Inflammatory macrophage treated with lipopolysaccharide for 1 hour (primary cell): ENCODE measurements at regions not wholly inside any gene's neighbourhood (a gene's known extent, or its start where the extent isn't known, plus 50 kb on each side); places are given as distances from the start of the nearest gene placed in this dataset.
"Not testable (repeated sequence)": the region's sequence is repeated elsewhere in the genome, so short reads cannot be mapped to it uniquely, and the experiment has no call there.

Experiments
- DNase-seq, 2 donors: peaks; one replicate each; pipeline ENCODE4 v3.0.0-alpha.2; 2020 to 2022

DNA sequence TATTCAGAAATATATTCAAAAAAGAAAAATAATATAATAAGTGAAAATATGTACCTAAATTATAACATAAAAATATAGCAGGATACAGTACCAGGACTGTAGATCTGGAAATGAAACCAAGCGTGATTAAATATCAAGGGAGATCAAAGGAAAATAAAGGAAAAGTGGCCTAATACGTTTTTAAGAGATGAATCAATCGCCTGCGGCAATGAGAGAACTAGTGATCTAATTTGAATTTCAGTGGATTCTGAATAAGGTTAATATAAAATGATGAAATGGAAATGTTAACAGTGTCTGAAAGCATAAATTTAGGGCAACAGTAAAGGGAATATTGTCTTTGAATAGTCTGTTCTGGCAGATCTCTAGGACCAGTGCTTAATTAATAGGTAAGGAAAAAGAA lies 1761.9 kb upstream of the ACO1 start:
- DNase-seq: no peak

DNA sequence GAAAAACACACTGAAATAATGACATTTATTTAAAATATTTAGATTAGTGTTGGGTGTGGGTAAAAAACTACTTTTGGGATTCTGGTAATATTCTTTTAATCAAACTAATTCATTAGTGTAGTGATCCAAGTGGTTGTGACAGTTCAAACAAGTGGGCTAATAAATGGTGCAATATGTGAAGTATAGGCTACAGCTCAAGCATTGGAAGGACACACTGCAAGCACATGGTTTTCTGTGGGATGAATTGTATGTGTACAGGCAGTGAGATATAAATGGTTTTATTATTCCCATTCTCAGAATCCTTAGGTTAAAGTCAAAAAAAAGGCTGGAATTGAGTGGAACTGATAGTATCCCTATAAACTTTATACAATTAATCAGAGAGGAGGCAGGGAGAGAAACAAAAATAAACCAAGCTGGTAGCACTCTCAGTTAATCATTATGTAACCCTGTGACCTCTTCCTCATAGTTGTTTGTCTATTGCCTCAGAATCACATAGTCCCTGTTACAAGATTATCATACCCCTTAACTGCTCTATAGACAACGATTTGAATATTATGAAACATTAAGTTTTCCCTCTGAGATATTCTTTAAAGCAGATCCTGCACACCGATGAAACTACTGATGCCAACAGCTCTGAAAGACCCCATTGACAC lies 1755.4 kb upstream of the ACO1 start:
- no peak for DNase-seq

DNA sequence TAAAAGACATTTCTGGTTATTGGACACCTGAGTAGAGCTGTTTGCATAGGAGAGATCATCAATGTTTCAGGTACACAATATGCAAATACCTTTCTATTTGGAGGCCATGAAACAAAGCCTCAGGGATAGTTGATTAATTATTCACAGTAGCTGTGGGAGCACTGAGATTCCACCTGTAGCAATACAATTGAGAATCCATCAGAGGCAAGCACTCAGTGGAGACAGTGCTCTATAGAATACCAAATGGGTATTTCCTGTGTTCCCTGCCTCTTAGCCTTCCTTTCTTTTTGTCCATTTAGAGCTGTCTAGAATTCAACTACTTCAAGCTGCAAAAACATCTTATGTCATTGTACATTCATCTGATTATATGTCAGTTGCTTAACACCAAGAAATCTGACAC lies 1754.0 kb upstream of the ACO1 start:
- no peak for DNase-seq

DNA sequence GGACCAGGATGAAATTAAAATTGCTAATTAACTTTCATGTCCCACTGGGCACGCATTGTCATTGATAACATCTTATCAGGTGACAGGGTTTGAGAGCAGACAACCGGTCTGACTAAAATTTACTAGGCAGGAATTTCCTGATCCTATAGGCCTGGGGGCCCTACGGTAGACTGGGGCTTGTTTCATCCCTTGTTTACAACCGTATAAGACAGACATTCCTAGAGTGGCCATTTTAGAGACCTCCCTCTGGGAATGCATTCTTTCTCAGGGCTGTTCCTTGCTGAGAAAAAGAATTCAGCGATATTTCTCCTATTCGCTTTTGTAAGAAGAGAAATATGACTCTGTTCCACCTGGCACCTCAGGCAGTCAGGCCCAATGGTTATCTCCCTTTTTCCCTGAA lies 1737.8 kb upstream of the ACO1 start:
- DNase-seq: not testable (repeated sequence)

DNA sequence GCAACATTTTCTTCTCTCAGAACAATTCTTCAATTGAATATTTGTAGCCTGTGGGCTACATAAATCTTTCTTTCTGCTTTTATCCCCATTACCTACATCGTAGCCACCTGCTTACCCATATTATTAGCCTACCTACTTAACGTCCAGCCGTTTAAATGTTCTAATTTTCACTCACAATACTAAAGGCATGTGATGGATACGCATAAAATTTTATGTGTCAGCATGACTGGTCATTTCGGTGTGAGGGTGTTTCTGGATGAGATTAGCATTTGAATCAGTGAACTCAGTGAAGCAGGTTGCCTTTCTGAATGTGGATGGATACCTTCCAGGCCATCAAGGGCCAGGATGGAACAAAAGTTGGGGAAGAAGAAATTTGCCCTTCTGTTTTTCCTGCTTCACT lies 1722.5 kb upstream of the ACO1 start:
- no peak for DNase-seq

DNA sequence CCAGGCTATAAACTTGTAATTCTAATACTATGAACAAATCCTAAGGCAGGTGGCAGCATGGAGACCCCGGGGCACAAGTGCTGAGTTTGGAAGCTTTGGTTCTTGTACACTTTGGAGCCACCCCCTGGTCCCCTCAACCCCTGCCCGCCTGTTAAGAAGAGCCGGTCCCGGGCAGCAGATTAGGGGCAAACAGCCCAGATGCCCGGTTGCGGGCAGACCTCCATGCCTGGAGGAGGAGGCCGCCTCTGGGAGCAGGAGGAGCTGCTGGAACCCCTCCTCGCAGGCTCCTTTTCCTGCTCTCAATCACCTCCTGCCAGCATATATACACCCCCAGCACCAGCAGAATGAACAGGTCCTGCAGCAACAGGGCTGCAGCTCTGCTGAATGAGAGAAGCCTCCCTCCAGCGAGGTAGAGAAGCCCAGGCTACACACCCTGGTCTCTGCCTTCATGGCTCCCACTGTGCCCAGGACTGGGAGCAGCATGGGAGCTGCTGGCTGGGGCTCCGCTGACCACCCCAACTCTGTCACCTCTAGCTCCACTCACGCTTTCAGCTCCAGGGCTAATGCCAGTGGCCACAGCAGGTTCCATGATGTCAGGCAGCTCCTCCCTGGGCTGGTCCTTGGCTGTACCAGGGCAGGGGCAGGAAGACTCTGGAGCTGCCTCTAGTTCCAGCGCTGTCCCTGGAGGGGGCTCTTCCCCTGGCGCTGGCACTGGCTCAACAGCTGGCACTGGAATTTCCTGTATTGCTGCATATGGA lies 1713.5 kb upstream of the ACO1 start:
- DNase-seq: no peak

DNA sequence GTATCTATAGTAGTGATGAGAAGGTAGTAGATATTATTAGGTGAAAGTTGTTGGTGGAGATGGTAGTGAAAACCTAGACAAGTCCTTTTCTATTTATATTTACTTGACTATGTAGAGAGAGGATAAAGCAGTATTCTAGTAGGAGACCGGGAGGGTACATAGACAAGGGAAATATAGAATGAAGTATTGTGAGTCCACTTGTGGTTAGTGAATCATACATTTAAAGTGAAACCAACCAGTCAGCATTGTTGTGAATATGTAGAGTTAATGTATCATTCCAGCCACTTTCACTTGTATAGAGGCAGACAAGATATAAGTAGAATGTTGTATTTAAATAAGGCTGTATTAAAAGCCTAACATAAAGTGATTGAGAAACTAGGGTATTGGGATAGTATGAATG lies 1711.3 kb upstream of the ACO1 start:
- DNase-seq: no peak

DNA sequence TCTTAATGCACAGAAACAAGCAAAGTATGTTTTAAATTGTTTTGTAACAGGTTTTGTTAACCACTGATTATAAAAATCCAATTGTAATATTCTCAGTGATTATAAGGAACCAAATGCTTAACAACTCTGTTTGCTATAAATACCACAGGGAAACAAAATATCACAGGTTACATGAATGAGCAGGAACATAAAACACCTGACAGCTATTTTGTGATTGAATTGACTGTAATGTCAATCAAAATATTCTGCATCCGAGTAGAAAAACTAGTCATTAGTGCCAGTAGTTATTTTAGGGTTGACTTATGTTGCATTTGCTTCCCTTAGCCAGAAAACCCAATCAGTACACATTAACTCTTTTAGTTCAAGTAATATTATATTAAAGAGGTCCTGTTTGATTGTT lies 1707.8 kb upstream of the ACO1 start:
- DNase-seq: no peak

DNA sequence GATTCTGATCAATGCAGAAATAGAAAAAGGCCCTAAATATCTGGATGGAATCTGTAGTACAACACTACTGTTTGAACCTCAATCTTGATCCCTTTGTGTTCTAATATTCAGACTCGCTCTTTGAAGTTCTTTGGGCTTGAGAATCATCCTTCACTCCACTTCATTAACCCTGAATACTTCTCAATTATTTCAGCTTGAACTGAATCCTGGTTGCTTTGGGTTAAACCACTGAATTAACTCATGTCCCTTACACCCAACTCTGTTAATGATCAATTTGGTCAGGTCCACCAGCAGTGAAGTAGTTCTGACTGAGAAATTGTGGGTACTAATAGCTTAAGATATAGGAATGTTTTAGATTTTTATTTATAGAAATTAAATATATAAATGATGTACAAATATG lies 1707.2 kb upstream of the ACO1 start:
- DNase-seq: no peak

DNA sequence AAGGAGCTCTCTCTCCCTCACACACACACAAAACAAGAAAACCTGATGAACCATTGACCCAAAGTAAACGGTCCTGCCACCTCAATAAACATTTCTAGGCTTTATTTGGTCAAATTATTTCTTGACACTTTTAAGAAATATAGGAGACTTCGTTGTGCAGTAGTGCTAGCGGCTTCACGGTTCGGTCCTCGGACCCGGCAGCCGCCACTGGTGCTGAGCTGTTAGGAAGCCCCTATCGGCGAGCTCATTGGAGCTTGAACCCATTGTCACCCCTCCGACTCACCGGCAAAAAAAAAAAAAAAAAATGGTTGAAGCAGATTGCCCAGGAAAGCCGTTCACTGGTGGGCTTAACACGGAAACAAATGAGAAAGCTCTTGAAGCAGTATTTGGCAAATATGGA lies 1695.6 kb upstream of the ACO1 start:
- DNase-seq: no peak

DNA sequence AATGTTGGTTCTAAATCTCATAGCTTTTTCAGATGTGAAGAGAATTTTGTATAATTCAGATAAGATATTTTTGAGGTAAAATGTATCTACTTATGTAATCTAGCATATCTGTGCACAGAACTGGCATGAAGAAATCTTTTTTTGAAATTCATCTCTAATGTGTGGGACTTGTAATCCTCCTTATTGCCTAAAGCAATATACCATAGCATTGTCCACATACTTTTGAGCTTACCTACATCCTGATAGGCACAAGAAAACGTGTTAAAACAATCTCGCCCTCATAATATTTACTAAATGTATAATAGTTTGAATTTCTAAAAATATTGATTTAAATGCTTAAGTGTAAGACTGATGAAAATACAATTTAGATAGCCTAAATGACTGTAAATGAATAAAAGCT lies 1686.5 kb upstream of the ACO1 start:
- no peak for DNase-seq

DNA sequence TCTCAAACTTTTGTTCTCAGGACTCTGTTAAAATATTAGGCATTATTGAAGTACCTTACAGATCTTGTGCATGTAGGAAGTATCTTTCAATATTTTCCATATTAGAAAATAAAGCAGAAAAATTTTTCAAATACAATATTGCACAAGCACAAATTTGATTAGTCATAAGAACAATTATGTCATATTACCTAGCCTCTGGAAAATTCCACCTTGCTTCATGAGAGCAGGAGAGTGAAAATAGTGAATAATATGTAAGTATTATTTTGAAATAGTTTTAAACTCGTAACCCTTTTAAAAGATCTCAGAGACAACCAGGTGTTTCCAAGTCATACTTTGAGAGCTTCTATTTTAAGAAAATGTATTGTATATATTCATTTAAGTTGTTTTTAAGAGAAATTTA lies 1672.9 kb upstream of the ACO1 start:
- no peak for DNase-seq

DNA sequence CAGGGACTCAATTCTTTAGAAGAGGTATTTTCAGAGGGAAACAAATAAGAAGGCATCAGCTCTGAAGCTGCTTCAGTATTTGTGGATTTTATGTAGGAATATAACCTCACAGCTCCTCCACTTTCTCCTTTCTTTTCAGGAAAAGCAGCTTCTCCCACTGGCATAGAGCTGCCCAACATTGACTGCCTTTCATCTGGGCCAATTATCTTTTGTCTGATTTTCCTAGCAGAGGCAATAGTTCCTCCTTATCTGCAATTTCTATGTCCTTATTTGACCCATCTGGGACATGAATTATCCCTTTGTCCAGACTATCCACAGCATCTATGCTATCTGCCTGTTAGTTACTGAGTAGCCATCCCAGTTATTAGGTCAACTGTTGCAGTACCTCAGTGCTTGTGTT lies 1671.2 kb upstream of the ACO1 start:
- no peak for DNase-seq

DNA sequence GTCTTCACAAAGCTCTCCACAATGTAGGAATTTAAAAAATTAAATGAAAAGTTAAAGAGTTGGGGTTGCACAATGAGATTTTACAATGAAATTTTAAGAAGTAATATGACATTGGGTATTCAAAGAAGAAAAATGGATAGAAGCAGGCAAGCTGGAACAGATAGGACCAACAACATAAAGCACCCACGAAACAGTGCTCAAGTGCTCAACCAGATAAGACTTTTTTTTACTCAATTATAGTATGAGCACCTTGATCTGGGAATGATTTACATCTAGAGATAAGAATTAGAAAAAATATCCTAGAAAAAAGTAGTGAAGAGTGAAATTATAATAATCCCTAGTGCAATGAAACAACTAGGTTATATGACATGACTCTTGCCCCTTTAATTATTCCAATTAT lies 1670.1 kb upstream of the ACO1 start:
- DNase-seq: no peak

DNA sequence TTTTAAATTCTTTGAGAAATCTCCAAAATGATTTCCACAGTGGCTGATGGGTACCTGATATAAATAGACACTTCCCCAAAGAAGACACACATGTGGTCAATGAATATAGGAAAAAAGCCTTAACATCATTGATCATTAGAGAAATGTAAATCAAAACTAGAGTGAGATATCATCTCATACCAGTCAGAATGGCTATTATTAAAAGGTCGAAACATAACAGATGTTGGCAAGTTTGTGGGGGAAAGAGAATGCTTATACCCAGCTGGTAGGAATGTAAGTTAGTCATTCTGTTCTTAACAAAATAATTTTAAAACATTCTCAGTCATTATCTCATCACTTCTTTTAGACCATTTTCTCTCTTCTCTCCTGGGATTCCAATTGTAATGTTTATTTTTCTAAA lies 1666.0 kb upstream of the ACO1 start:
- no peak for DNase-seq

DNA sequence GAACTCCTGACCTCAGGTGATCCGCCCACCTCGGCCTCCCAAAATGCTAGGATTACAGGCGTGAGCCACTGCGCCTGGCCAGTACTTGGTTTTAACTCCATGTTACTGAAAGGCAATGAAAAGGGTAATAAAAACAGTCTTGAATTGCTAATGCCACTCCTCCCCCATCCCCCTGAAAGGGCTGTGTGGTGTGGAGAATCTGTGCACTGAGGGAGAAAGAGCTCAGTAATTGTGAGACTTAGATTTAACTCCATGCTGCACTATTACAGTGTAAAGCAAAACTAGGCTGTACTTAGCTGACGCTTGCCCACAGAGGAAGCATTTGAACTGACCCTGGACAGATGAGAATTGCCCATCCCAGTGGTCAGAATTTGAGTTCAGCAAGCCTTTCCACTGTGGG lies 1662.4 kb upstream of the ACO1 start:
- DNase-seq: no peak

DNA sequence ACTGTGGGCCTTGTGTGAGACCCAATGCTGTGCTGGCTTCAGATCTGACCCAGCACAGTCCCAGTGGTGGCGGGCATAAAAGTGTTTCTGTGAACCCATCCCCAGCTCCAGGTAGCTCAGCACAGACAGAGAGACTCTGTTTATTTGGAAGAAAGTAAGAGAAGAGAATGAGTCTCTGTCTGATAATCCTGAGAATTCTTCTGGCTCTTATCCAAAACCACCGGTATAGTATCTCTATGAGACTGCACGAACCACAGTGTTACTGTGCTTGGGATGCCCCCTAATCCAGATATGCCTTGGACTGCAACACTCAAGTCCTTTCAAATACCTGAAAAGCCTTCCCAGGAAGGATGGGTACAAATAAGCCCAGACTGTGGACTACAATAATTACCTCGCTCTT lies 1660.8 kb upstream of the ACO1 start:
- DNase-seq: no peak

DNA sequence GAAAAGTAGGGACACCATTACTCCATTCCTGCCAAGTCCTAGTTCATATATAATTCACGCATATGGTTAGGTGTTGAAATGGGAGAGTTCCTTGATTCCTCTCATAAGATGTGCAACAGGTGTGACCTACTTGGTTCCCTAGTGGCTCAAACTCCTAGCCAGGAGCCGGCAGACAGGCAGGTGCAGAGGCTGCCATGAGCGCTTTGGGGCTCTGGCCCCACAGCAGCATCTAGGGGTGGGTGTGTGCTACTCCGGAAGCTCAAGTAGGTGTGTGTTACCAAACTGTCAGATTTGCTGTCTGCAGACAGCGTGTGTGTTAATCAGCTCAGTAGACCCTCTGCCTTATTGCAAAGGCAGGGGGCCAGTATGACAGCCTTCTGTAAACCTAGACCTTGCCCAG lies 1652.4 kb upstream of the ACO1 start:
- DNase-seq: no peak

DNA sequence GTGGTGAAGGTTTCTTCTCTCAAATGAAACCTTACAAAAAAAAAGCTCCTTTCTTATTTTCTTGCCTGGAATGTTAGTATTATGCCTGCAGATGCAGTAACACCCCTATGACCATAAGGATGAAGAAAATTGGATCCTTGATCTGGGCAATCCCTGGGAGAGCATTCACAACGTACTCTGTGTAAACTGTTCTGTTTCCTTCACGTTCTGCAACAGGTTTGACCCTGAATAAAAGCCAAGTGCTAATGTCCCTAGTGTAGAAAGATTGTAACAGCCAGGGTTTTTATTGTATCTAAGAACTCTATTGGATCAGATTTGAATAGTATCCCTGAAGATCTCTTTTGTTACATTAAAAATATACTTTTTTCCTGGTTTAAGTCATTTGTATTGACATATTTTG lies 1639.6 kb upstream of the ACO1 start:
- DNase-seq: no peak

DNA sequence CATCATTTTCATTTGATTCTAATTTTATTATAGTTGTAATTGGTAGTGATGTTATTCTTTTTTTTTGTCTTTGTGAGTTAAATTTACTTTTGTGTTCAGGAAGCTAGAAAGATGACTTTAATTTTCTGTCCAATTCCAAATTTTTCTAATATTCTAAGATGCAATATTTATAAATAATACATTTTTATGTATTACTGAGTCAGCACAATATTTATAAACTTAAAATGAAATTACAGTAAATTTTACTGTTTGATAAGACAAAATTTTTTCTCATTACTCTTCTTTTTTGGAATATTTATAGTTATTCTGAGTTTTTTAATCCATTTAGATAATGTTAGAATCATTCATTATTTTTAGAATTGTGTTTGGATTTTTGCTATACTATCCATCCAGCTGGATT lies 1637.9 kb upstream of the ACO1 start:
- DNase-seq: no peak

DNA sequence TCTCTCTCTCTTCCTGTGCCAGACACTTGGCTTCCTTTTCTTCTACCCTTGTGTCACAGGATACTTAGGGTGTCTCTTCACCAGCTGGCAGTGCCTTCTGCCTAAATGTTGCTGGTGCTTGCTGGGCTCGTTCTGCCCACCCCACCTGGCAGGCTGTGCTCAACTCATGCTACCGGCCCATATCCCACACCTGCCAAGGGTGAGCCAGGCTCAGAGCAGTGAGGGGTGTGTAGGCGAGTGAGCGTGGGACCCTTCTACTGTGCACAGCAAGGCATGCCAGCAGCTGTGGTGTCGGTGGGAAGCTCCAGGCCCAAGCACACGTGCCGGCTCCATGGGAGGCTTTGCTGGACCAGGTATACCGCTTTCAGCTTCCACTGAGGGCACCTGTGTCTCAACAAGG lies 1626.7 kb upstream of the ACO1 start:
- no peak for DNase-seq

DNA sequence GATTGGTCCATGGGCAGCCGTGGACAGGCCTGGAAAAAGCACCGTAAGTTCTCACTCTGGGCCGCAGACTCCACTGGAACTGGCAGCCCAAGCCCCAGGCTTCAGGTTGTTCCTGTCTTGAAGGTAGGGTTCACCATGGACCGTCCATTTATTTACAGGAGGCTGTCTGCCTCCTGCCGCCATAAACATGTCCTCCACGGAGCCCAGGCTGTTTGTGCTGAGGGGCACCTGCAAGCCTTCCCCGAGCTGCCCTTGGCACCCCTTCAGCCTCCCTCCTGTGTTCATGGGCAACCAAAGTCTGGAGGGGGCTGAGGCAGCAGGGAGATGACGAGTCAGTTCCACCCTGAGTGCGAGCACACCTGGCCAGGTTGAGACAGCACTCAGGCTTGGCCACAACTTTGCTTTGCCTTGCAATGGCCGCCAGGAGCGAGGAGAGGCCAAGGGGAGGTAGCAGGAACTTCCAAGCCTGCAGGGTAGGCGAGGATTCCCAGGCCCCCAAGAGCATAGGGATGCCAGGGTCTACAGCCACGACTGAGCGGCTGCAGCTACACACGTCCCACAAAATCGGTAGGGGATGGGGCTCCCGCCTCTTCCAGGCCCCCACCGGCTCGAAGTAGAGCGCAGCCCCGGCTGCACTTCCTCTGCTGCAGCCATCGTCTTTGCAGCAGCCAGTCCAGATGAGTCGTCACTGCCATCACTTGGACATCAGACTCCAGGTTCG lies 1625.6 kb upstream of the ACO1 start:
- DNase-seq: no peak

DNA sequence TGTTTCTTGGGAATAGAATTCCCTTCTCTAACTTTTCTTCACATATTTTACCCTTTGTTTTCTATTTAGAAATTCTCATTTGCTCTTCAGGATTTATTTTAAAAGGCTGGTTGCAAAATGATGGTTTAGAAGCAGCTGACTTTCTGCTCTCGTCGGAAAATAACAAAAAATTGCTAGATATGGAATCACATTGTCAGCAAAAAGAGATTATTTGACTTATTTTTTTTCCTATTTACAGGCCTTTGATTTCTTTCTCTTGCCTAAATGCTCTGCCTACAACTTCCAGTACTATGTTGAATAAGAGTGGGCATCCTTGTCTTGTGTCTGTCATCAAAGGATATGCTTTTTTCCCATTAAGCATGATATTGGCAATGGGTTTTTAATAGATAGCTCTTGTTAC lies 1619.1 kb upstream of the ACO1 start:
- DNase-seq: no peak

DNA sequence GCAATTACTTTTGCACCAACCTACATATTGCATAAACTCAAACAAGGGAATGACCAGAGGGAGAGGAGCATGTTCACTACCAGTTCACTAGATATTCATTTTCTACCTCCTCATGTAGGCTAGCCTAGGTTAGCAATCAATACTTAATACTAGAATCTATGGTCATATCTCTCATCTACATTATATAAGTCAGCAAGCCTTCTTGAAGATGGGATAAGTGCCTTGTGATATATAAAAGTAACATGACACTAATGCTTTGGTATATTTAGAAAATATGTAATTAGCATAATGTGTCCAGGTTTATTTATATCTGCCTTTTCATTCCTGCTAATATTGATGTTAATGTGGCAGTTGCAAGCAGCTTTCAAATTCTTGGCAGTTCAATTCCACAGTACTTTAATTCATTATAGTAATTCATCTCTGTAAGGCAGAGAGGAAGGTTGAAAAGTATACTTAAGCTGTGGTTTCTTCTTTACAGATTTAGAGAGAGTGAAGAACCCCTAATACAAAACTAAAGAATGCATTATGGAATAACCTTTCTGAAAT lies 1613.2 kb upstream of the ACO1 start:
- DNase-seq: no peak
